GM21737 (cell line): ENCODE measurements at regions not wholly inside any gene's neighbourhood (a gene's known extent, or its start where the extent isn't known, plus 50 kb on each side); places are given as distances from the start of the nearest gene placed in this dataset.

Experiments used
- ATAC-seq: cut with Tn5 transposase; IDR thresholded peaks from one replicate; pipeline ENCODE4 v1.9.1; 2021; ENCODE audit warnings: mild to moderate bottlenecking, moderate library complexity; ENCODE audit not compliant: unreplicated experiment

- ATAC-seq, result no peak
Observed at GRCh38 chr4:38189445-38189844, 229.2 kb downstream of the PTTG2 start.

GRCh38 chr4:38190717-38191178, 230.6 kb downstream of the PTTG2 start:
- no peak for ATAC-seq

- ATAC-seq, result no peak
Observed at GRCh38 chr4:38192516-38192915, 232.3 kb downstream of the PTTG2 start.

GRCh38 chr4:38193236-38193863, 233.2 kb downstream of the PTTG2 start:
- ATAC-seq, result no peak

- no peak for ATAC-seq
Observed at GRCh38 chr4:38194047-38194602, 233.9 kb downstream of the PTTG2 start.

- no peak for ATAC-seq
Observed at GRCh38 chr4:38195486-38195885, 235.3 kb downstream of the PTTG2 start.

- no peak for ATAC-seq
Observed at GRCh38 chr4:38195911-38196310, 235.7 kb downstream of the PTTG2 start.

- ATAC-seq, result no peak
Observed at GRCh38 chr4:38202242-38202641, 242.0 kb downstream of the PTTG2 start.

GRCh38 chr4:38203609-38204008, 243.4 kb downstream of the PTTG2 start:
- ATAC-seq, result no peak

GRCh38 chr4:38204339-38205035, 244.3 kb downstream of the PTTG2 start:
- ATAC-seq, result no peak

- no peak for ATAC-seq
Observed at GRCh38 chr4:38205261-38205660, 245.1 kb downstream of the PTTG2 start.

GRCh38 chr4:38207110-38207457, 246.9 kb downstream of the PTTG2 start:
- ATAC-seq, result no peak

GRCh38 chr4:38209654-38210053, 249.5 kb downstream of the PTTG2 start:
- ATAC-seq, result no peak

- no peak for ATAC-seq
Observed at GRCh38 chr4:38210396-38211114, 250.4 kb downstream of the PTTG2 start.

- no peak for ATAC-seq
Observed at GRCh38 chr4:38211885-38212284, 251.7 kb downstream of the PTTG2 start.

GRCh38 chr4:38213083-38213805, 253.0 kb downstream of the PTTG2 start:
- ATAC-seq, result no peak

GRCh38 chr4:38222892-38223291, 262.7 kb downstream of the PTTG2 start:
- ATAC-seq, result no peak

GRCh38 chr4:38223306-38223705, 263.1 kb downstream of the PTTG2 start:
- ATAC-seq, result no peak

- ATAC-seq, result no peak
Observed at GRCh38 chr4:38223782-38224236, 263.6 kb downstream of the PTTG2 start.

- ATAC-seq, result no peak
Observed at GRCh38 chr4:38224850-38225249, 264.7 kb downstream of the PTTG2 start.

- no peak for ATAC-seq
Observed at GRCh38 chr4:38226170-38226569, 266.0 kb downstream of the PTTG2 start.
